NCI-H82 treated with DMSO at 0.1 percent for 48 hours (cell line): ENCODE measurements at regions not wholly inside any gene's neighbourhood (a gene's known extent, or its start where the extent isn't known, plus 50 kb on each side); places are given as distances from the start of the nearest gene placed in this dataset.

Experiments
- DNase-seq: peaks from one replicate; lab custom pipeline; 2025; ENCODE audit not compliant: unreplicated experiment; lab: John Stamatoyannopoulos, UW

DNA sequence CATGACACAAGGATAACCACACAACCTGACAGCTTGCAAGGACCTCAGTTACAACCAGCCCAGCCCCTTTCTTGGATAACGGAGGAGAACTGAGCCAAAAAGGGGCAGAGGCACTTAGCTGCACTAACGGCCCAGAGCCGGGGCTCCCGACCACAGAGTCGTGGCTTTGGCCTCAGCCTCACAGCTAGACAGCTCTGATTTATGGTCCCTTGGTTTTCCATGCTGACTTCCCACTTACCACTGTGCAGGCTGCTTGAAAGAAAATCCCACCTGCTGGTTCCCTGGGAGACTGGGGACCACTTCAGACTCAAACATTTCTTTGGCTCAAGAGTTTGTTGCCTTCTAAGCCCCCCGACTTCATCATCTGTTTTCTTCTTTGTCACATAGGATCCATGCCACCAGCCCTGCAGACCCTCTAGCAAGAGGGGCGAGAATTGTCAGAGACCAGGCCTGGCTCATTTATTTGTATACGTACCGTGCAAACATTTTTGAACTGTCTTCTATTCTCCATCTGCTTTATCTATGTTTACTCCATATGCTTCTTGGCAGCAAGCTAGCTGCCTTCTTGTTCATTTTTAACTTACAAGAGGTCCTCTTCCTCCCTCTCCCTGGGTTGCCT, 352.6 kb upstream of the MYT1L start:
- DNase-seq, result no peak

DNA sequence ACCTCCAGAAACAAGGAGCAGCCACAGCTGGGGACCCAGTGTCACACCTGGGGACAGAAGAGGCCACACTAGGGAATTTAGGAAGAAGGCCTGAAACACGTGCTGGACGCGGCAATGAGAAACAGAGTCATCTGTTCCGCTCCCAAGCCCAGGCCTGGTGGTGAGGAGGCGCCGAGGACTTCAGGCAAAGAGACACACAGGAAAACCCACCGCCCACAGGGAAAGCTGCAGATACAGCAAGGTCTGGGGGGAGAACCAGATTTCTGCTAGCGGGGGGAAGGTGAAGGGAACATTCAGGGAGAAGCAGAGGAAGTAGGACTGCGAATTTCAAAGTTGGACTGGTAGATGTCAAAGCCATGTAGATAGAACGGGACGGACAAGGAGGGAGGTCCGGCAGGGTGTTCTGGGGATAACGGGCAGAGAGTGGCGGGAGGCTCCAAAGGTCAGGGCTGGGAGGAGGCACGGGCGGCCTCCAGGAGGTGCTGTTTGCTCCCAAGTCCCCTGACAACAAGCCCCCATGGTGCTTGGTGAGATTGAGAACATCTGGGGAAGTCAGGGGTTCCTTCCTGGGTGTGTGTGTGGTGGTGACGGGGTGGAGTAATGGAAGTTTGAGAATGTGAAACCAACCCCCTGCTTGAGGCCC, 351.7 kb upstream of the MYT1L start:
- DNase-seq, result no peak

DNA sequence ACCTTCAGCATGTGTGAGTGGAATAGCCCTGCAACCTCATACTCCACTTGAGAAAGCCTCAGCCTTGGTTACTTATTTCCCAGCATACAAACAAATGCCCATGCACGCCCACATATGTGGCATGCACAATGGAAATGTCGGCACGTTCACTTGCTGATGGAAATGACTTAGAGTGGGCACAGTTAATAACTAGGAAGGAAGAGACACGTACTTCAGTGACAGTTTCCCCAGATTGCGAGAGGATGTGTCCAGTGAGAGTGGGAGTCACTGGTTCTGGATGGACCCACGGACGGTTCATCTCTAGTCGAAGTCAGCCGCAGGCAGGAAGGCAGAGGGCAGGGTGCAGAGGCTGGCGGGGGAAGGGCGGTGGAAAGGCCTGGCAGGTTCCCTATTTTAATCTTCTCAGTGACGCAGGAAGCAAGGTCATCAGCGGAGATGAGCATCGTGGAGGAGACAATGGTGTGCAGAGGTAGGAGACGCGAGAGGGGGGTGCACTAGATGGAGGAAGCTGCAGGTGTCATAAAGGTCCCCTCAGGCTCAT, 350.7 kb upstream of the MYT1L start:
- DNase-seq, result no peak

DNA sequence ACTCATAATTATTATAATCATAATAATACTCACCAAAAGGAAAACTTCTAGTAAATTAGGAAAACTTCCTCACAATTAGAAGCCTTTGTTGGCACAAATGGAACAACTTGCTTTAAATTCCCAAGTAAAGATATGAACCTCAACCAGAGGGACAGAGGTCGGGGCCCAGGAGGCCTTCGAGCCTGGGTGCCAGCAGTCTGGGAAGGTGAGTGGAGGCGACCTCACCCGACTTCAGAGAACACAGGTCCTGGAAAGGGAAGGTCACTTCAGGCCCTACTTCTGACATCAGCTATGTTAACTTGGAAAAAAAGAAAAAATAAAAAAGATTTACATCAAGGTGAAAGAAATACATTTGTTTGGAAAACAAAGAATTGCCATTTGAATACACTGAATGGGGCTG, 350.0 kb upstream of the MYT1L start:
- DNase-seq, result no peak

DNA sequence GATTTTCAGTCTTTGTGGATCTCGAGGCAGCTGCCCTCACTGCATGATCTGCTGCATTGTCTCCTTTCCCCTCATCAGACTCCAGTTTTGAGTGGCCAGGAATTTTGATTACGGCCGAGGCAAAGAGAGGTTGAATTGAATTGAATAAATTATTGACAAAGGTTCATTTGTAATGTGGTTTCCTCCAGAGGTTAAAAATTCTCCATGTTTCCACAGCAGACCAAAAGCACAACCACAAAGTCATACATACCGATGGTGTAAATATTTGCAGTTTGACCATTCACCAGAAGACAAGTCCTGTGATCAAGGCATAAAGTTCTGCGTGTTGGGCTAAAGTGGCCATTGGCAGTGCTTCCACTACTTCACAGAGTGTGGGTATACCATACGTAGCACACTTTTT, 343.8 kb upstream of the MYT1L start:
- DNase-seq, result no peak

DNA sequence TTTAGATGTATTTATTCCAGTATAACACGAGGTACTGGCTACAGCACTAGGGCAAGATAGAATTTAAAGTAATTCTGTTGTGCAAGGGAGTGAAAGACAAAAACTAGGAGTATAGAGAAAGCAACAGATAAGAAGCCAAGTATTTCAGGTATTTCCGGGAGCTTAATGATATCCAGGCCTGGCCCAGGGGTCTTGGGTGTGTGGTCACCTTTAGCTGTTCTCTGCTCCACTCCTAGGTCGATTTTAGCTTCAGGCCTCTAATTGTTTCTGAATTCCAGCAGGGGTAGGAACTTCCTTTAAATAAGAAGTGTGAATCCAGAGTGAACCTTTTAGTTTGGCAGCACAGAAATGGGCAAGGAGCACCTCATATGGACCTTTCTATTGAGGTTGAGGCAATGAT, 342.3 kb upstream of the MYT1L start:
- no peak for DNase-seq

DNA sequence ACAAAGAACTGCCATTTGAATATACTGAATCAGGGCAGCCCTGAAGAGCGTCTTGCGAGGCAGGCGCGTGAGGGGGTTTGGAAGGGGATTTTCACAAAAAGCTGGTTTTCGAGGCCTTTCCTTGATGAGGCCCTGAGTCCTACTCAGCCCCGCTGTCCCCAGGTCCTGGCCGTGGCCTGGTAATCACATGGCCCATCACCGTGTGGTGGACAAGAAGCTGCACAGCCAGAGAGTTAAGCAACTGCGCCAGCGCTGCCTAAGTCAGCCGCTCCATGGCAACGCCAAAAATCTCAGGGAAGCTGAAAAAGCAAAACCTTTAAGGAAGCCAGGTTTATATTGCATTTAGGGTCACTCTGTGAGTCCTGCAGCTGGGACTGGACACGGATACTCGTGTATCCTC, 341.2 kb upstream of the MYT1L start:
- no peak for DNase-seq

DNA sequence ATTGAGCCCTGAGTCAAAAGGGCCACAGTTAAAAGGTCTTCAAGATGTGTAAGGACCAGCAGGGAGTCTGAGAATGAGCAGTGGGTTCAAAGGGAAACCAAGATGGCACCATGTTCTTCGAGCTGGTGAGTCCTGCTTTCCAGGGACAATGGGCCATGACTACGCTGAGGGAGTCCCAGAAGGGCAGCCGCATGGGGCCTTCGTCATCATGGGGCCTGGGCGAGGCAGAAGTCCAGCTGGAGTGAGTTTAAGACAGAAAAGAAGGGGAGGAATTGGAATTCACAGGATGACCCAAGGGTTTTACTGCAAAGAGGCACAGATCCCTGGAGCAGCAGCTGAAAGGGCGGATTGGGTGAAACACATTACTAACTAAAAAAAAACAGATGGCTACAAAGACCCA, 340.8 kb upstream of the MYT1L start:
- DNase-seq, result no peak

DNA sequence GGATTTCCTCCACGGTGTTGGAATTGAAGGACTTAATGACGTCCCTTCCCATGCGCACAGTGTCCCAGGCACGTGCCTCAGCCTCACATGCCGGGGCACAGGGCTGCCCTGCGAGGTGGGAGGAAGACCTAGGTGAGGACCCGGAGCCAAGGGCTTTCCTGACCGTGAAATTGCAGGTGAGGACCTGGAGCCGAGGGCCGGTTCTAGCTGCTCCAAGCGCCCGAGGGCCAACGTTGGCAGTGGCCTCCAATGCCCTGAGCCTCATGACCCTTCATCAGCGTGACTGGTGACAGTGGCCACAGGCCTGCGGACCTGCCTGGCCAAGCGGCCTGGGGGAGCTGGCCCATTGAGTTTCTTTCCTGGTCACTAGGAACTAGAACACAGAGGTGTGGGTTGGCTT, 338.2 kb upstream of the MYT1L start:
- DNase-seq, result no peak

DNA sequence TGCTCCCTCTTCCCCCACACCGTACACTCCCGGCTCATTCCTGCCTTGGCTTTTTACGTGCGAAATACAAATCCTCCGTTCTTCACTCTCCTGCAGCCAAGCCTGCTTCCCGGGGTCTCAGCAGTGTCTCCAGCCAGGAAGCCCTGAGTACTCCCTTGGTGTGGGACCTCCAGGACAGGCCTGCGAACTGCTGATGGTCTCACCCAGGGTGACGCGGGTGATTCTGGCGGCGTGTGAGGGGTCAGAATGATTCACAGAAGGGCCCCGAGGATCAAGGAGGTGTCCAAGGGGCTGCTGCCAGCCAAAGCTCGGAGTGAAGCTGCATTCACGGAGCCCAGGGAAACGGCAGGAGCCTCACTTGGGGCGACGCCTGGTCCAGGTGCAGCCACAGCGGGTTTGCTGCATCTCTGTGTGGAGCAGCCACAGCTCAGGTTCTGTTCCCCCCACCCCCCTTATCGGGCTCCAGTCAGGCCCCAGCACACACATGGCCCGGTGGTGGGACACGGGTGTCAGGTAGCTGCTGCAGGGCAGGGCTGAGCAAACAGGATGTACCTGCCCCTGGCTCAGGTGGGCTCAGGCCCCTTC, 337.7 kb upstream of the MYT1L start:
- no peak for DNase-seq

DNA sequence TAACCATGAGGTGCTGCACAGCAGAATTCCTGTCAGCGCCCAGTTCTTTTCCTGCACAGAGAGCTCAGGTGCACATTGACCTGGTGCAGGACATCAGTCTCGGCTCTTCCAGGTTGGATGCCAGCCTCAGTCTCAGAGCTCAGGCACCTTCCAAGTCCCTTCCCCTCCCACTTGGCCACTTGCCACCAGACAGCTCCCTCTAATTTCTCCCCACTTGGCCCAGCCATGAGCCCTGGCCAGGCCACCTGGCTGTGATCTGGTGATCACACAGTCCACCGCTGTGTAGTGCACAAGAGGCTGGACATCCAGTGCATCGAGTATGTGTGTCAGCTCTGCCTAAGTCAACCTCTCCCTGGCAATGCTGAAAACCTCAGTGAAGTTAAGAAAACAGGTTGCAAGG, 336.6 kb upstream of the MYT1L start:
- no peak for DNase-seq

DNA sequence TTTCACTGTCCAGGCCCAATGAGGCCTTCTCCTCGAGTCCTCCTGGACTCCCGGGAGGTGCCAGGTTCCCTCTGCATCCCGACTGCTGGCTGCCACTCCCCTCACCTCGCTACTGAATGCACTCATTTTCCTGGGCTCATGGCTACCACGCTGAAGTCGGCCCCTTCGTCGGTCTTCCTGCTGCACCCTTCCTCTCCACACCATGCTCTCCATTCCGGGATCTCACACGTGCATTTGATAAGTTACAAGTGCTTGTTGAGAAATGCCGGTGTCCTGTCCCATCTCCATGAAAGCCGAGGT, 334.7 kb upstream of the MYT1L start:
- no peak for DNase-seq

DNA sequence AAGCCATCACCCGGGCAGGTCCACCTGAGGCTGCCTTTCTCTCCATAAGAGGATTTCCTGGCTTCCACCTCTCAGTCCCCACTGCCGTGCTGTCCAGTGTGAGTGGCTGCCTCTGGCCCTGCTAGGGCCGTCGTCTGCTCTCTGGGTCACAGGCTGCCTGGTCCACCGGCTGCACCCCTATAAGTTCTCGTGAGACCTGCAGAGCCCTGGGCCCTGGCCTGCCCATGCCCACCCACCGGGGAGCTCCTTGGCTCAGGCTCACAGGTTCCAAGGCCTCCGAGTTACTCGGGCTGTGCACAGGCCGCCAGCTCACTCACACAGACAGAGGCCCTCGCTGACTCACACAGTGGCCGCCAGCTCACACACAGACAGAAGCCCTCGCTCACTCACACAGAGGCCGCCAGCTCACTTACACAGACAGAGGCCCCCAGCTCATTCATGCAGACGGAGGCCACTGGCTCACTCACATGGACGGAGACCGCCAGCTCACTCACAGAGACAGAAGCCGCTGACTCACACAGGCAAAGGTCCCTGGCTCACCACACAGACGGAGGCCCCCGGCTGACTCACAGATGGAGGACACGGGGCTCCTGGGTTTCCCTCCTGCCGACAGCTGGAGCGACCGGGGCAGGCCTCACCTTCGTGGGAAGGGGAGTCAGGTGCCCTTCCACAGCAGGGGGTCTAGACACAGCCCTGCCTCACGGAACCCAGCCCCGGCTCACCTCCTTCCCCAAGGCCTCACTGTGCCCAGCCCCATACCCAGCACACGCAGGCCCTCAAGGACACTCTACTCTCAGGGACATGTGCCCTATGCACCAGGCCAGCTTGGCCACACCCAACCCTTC, 334.1 kb upstream of the MYT1L start:
- DNase-seq, result no peak

DNA sequence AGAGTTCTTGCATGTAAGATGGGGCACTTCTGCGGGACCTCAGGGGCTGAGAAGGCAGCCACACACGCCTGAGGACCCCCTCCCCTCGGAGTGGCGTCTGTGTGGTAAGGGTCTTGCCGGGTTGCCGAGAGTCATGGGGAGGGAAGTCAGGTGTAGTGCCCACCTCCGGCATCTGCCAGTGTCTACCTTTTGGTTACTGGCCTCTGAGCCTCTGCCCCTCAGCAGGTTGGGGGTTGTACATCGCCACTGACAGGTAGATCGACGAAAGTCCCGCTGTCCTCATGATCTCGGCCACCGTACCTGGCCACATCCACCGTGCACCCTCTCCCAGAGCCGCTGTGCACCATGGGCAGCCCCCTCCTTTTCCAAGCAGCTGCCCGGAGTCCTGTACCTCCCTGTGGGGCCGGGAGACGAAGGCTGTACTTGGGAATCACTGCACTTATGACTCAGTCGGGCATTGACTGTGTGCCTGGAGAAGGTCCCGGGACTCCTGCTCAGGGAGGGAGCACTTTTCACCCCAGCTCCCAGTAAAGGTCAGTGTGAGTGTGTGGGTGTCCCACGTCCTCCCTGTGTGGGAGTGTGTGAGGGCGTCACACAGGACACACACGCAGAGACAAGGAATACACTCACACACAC, 332.4 kb upstream of the MYT1L start:
- DNase-seq, result no peak

DNA sequence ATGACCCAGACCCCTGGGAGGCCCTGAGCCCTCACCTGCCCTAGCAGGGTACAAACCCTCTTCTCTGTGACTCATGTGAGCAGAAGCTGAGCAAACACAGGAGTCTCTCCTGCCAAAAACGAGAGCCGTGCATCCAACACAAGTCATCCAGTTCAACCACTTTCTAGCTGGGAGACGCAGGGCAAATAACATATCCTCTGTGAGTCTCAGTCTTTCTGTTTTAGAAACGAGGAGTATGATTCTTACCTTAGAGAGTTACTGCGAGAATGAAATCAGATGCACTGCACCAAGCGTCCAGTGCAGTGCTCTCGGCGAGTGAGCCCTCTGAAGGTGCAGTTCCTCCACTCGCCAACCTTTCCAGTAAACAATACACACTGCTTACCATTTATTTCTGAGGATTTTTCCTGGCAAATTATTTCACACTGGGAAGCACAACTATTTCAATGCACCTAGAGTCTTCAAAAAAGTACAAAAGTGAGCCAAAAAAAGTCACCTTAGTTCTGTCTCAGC, 331.8 kb upstream of the MYT1L start:
- no peak for DNase-seq

DNA sequence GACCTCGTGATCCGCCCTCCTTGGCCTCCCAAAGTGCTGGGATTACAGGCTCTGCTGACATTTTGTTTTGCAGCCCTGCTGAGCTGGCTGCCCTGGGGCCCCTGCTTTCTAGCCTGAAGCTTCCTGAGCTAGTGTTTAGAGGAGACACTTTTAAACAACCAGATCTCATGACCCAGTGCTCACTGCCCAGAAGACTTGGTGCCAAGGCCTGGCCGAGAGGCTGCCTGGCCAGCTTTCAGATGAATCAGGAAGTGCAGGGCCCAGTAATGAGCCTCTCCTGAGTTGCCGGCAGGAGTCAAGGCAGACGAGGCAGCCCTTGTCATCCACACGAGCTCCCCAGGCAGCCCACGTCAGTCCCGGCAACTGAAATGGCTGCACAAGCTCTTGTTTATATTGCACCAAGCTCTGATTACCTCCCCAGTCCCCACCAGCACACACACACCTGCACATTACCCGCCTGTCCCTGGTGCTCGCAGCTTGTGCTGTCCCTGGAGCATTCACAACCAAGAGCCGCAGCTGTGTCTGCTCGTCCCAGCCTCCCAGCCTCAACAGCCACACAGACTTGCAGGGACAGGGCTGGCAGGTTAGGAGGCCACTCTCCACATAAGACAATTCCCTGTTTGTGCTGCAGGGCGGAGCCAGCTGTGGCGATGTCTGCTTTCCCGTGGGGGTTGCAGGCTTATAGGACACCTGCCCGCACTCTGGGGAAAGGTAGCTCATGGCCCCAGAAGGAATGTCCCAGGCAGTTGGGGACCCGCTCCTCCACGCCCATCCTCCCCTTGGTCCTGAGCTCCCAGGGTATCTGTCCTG, 331.2 kb upstream of the MYT1L start:
- no peak for DNase-seq

DNA sequence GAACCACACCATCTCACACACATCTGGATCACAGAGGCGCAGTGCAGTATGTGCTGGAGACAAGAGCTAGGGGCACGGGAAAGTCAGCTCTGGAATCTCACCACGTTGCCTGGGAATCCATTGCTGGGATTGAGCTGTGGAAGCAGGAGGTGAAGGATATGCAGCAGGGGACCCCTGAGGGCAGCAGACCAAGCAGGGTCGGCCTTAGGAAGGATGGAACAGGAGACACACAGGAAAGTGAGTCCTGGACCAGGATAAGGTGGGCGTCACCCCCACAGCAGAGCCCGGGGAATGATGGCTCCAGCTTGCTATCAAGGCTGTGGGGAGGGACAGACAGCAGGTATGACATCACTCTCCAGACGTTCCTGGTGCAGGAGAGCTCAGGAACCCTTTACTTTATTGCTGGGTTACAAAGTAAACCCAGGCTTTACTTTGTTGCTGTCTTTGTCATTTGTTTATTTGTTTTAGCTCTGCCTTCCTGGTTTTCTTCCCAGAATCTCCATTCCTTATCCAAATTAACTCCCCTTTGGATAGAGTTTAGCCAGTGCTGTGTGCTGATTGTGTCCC, 329.8 kb upstream of the MYT1L start:
- DNase-seq, result no peak

DNA sequence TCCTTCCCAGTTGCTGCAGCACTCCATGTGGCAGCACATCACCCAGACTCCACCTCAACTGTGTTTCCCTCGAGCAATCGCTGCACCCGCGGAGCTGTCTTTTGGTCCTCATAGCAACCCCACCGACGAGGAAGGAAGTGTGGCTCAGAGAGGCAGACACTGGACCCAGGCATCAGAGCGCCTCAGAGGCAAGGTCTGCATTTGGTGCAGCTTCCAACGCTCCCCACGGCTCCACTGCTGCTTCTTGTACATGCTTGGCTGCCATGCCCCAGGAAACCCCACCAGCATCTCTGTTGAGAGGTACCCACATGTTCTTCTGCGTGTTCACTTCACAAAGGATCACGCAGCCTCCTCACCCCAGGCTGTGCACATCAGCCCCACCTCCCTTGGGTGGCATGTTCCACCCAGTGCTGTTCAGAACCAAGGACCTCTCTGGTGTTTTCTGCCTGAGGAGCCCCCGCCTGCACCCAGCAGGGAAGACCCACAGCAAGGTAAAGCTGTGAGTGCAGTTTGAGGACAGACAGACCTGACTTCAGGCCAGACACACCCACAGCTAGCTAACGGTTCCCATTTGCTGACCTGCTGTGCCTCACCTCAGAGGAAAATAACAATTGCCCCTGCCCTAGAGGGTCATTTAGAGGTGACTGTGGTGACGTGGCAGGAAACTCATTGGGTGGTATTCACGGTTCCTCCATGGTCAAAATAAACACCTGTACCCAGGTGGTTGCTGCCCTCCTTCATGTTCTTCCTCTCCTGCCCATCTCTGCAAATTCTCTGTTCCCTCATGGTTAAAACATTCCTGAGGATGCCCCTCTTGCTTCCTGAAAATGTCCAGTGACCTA, 326.3 kb upstream of the MYT1L start:
- no peak for DNase-seq
